OCI-M2 (cell line): ENCODE measurements at regions not wholly inside any gene's neighbourhood (a gene's known extent, or its start where the extent isn't known, plus 50 kb on each side); places are given as distances from the start of the nearest gene placed in this dataset.

Experiments
- DNase-seq: peaks from one replicate; lab custom pipeline; 2025; ENCODE audit not compliant: unreplicated experiment; lab: John Stamatoyannopoulos, UW

DNA sequence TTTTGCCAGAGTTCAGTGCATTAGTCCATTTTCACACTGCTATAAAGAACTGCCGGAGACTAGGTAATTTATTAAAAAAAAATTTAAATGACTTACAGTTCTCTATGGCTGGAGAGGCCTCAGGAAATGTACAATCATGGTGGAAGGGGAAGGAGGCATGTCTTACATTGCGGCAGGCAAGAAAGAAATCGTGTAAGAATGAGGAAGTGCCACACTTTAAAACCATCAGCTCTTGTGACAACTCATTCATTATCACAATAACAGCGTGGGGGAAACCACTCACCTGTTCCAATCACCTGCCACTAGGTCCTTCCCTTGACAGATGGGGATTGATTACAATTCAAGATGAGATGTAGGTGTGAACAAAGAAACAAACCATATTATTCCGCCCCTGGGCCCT is 1361.4 kb downstream of the NSUN3 start:
- DNase-seq, result no peak

DNA sequence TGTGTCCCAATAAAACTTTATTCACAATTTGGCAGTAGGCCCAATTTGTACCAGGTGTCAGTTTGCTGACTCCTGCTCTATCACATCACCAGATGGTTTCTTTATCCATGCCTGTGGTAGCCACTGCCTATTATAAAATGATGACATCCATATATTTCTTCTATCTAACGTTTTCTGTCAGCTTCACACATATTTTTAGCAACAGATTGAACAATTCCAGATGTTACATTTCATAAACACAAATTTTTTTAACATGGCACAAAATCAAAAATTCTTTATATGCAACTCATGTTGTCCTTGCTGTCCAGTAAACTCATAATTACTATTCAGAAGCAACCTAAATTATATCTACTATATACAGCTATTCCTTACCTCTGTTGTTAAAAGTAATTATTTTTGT is 1371.6 kb downstream of the NSUN3 start:
- DNase-seq, result no peak

DNA sequence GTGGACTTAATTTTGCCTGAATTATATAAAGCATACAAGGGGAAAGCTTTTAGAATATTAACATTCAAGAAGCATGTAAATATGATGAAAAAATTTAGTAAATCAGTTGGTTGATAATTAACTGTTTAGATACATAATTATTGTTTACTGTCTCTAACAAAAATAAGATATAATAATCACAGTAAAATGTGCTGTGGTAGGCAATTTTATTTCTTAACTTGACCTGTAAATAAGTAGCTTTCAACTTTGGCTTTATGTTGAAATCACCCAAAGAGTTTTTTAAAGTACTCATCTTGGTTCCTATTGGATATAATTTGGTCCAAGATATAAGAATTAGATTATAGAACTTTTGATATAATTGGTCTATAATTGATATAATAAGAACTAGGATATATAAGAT is 1374.5 kb downstream of the NSUN3 start:
- no peak for DNase-seq

DNA sequence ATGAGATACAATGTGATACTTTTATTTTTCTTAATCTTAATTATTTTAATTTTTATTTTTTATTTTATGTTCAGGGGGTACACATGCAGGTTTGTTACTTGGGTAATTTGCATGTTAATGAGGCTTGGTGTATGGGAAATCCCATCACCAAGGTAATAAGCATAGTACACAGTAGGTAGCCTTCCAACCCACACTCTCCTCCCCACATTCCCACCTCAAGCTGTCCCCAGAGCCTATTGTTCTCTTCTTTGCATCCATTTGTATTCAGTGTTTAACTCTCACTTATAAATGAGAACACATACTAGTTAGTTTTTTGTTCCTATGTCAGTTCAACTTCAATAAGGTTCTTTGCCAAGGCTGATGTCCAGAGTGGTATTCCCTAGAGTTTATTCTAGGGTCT is 1375.4 kb downstream of the NSUN3 start:
- no peak for DNase-seq

DNA sequence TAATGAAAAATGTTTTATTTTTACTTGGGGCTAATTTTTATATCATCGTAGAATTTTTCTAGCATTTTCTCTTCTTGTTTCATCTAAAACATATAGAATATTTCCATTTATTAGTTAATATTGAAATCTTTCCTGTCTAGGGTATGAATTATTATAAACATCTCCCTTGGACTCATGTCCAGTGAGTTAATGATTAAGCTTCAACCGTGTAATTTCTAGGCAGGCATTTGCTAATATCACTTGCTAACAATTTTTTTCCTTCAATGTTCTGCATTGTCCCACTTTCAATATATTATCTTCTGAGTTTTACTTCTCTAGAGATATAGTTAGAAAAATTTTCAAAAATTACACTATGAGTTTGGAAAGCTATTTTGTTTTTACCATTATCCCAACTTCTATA is 1371.6 kb upstream of the EPHA6 start:
- DNase-seq, result no peak

DNA sequence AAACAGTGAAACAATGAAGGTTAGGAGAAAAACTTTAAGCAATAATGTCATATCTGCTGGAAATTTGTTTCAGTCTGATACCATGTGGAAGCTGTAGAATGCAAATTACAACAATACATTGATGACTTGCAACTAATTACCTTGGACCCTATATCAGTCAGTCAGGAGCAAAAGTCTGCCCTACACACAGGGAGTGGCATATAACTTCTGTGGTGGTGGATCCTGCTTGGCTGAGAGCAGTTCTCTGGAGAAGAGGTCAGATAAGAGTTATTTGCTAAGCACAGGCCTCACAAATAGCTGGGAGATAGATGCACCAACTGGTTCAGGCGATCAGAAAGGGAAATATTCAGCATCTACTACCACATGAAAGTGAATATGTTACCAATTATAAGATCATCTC is 1364.6 kb upstream of the EPHA6 start:
- DNase-seq, result no peak

DNA sequence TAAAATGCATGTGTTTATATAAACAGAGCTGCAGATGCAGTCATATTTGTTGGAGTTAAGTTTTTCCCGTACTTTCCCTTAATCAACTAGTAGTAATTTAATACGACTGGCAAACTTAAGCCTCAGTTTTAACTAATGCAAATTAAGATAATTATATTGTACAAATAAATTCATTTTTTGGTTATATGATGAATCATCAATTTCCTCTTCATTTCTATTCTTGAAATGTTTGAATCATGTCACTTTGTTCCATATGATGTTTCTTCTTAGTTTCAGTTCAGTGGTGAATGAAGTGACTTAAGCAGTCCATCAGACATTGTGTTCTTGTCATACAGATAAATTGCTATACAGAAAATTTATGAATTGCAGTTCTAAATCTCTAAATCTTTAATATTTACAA is 1361.2 kb upstream of the EPHA6 start:
- no peak for DNase-seq

DNA sequence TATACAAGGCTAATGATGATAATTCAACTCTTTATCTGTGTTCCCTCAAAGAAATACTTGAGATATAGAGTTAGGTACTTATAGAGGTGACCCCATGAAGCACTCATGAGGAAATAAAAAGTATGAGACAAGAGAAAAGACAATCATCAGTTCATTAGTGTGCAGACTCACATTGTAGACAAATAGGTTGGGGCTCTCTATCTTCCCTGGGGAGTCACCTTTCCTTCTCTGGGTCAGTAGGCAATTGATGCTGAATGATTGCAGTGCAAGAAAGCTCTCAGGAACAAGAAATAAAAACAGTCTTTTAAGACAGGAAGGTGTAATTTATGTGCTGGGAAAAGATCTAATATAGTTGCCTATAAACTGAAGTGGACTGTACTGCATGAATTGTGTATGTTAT is 1357.6 kb upstream of the EPHA6 start:
- DNase-seq, result no peak

DNA sequence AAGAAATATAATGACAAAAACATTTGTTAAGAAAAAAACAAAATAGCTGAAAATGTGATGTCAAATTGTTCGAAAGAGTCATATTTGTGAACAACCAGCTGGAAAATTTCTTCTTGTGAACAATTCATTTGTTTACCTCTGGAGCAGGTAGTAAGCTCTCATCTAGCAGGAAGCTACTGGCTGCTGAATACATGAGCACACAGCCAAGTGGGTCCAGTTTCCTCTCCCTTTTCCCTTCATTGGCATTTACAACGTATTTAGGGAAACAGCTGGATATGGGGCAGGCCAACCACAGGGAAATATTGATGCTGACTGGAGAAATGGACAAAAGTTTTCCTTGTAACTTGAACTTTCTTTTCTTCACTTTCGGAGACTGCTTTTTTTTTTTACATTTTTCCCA is 1354.7 kb upstream of the EPHA6 start:
- DNase-seq, result no peak

DNA sequence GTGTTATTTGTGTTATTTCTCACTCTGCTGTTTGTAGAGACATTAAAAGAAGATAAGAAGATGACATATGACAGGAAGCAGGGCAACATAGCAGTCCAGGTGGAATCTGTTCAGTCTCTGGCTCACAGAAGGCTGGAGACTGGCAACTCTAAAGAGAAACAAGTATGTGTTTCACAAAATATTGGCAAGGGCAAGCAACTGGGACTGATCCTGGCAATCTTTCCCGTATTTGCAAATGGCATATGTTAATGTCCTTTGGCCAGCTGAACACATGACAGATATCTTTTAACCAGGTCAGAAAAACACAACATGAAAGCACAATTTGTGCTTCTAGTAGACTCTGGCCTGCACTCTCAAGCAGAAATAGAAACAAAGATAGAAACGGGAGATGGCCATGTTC is 1354.1 kb upstream of the EPHA6 start:
- no peak for DNase-seq

DNA sequence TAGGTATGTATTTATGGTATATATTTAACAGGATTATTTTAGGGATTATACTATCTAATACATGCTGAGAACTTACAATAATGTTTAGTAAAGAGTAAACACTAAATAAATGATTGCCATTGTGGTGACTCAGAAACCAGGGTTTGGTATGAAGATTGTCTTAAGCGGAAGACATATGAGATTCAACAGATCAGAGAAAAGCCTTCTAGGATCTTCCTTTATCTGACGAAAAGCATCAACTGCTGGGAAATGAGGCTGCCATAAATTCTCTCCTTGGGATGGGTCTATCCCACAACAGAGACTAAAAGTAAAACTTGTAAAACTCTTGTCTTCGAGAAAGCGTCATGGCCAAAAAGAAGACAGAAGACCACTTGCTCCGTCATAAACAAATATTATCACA is 1352.2 kb upstream of the EPHA6 start:
- DNase-seq, result no peak

DNA sequence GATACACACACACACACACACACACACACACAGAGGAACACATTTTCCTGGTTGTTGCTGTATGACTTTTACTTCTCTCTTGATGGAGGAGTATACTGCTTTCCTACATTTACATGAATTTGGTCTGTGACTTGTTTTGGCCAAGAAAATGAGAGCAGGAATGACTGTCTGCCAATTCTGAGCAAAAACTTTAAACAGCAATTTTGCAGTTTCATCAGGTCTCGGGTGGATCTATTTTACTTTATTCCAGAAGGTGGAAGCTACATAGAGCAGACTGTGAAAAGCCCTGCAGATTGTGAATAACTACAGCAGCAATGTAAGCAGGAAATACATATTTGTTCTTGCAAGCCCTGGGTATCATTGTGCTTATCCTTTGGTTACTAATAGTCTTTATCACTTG is 1350.0 kb upstream of the EPHA6 start:
- DNase-seq, result no peak

DNA sequence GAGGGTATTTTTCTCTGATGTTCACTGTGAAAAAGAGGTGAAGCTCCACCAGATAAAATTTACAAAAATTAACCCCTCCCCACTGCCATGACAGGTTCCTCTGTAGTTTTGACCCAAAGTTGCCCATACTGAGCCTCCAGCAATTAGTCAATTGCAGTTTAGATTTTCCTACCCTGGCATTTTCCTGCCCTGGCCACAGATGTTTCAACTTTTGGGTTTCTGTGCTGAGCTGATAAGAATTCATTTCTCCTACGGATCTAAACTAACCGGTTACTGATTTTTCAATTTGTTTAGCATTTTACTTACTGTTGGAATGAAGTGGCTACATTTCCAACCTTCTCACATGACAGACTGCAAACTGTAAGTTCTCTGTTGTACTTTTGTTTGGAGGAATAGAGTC is 1346.1 kb upstream of the EPHA6 start:
- no peak for DNase-seq

DNA sequence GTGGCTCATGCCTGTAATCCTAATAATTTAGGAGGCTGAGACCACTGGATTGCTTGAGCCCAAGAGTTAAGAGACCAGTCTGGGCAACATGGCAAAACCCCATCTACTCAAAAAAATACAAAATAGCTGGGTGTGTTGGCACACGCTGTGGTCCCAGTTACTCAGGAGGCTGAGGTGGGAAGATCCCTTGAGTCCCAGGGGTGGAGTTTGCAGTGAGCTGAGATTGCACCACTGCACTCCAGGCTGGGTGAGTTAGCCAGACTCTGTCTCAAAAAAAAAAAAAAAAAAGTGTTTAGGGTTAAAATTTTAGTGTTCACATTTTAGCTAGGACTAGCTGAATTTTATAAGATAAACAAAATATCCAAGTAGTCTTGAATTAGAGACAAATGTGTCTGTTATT is 1340.1 kb upstream of the EPHA6 start:
- no peak for DNase-seq

DNA sequence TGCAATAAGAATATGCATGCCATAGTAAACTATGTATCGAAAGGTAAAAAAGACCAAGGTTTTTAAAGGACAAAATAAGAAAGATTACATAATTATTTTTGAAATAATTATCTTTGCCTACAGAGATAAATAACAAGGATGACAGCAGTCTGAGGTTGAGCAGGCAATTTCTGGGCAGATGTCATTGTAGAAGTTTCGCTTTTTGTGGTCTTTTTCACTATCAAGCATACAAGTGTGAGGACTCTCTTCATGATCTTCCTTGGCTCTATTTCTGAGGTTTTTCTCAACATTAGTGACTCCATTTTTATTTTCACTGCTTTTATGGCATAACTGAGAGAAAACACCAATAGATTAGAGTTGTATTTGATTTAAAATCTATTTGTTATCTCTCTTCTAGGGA is 1337.9 kb upstream of the EPHA6 start:
- DNase-seq, result no peak

DNA sequence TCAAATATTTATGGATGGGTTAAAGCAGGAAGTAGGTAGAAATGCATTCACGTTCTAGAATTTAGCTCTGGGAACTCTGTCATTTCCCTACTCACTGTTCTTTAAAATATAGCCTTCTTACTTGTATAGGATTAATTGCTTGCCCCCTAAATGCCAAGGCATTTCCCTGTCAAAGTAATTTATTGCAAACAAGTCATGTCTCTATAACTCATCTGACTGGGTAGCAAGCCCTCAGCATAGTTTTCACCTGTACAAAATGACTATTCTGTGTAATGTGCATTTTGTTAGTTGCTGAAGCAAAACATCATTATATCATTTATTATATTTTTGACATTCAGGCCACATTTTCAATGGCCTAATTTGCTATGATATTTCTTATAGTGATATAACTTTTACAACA is 1308.2 kb upstream of the EPHA6 start:
- DNase-seq, result no peak

DNA sequence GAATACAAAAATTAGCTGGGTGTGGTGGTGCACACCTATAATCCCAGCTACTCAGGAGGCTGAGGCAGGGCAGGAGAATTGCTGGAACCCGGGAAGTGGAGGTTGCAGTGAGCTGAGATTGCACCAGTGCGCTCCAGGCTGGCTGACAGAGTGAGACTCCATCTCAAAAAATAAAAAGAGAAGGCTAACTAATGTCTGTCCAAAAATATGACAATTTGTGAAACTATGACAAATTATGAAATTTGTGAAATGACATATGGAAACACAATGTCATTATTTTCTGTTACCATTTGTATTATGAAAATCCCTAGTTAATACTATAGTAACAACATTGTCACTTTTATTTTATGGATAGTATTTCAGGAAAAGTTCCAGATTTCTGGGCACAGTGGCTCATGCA is 1306.3 kb upstream of the EPHA6 start:
- no peak for DNase-seq

DNA sequence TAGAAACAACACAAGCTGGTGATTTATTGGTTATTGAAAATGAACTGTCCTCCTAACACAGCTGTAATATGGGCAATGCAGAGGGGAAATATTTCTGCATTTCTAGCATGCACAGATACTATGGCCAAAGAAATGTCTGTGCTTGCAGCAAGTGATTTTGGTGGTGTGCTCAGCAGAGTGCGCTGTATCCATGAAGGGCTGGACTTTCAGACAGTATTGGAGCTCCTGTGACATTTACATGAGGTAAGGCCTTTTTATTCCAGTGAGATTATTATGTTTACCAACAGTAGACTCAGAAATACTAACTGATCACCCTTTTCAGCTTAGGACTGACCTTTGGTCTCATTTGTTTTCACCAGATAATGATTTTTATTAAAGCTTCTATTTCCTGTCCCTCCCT is 1302.6 kb upstream of the EPHA6 start:
- DNase-seq, result no peak

DNA sequence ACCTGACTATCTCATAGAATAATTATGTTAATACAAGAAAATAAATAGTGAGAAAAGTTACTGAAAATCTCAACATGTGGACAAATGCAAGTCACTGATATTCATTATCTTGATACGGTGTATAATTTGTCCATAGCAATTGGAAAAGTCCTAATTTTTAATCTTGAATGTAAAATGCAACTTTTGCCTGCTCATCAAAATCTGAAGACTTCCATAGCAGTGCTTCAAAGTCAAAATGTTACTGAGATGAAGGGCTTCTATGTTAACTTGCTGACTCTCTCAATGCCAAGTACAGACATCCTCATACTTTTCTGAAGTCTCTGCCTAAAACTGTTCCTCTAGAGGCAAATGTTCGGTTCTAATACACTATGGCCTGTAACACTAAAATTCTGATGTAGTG is 1300.1 kb upstream of the EPHA6 start:
- DNase-seq, result no peak

DNA sequence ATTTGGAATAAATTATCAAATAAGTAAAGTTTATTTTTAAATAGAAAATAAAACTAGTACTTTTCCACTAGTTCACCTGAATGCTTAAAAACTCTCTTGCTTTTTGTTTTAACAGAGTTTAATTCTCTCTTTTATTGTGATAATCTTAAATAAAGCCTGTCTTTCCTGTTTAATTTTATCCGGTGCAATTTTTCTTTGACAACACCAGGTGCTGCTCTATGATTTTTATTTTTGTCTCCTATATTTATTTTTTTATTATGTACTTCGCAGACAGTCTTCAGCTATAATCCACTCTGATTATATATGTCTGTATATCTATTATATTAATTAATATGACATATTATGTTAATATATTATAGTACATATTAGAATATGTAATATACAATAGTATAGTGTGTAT is 1293.0 kb upstream of the EPHA6 start:
- no peak for DNase-seq

DNA sequence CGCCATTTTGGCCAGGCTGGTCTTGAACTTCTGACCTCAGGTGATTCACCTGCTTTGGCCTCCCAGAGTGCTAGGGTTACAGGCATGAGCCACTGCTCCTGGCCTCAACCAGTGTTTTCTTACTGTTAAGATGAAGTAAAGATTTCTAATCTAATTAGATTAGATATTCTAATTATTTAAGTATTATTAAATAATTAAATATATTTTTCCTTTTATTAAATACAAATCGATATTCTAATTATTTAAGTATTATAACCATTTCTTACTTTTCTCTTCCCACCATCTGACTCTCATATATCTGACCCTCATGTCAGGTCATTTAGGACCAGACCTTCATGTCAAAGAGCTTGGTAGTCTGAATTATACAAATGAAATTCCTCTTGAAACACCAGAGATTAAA is 1291.9 kb upstream of the EPHA6 start:
- DNase-seq, result no peak

DNA sequence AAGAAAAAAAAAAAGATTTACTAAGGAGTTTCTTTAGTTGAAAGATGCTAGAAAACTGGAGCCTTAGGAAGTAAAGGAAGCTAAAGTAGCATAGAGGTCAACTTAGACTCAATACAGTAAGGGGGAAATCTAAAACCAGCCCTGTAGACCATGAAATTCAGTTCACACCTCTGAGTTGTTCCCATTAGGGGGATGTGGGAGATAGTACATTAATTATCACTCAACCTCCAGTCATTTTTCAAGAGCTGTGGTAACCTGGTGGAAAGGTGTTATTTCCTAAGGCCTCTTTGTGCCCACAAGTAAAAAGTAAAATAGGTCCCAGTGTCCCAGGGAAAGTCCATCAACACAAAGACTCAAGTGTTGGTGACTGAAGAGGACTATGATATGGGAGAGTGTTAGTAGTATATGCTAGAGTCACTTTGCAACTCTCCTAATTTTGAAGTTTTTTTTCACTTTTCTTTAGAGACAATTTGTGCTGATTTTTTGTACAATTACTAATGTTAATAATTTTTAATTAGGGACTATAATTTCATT is 1274.4 kb upstream of the EPHA6 start:
- DNase-seq, result no peak

DNA sequence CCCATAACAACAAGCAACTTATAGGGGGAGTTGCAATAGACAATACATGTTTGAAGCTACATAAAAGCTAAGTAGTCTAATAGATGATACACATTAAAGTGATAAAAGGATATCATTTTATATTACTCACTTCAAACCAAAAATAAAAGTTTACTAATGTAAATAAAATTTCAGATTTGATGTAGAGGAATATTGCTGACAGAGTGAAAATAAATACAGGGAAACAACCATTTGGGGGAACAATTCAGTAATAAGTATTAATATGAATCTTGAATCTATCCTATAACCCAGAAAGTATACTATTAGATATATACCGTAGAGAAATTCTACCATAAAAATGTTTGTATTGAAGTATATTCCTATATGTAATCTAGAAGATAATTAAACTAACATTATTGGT is 1248.9 kb upstream of the EPHA6 start:
- DNase-seq, result no peak

DNA sequence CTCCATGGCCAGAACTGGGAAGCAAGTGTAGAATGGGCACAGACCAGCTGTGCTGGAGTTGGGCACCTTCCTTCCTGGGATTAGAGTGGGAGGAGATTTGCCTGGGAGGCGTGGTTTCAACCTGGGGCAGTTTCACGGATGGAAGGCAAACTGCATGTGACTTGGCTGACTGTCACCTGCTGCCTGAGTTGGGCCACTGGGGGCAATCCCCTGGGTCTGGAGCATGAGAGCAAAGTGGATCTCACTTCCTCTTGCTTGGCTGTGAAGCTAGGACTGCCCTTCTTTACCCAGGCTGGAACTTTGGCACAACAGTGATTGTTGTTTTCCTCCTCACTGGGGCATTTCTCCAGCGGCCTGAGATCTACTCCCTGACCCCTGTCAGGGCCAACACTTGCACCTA is 1247.0 kb upstream of the EPHA6 start:
- no peak for DNase-seq
